SK-N-SH treated with all-trans-retinoic acid at 6 μM for 48 hours (cell line): ENCODE measurements at regions not wholly inside any gene's neighbourhood (a gene's known extent, or its start where the extent isn't known, plus 50 kb on each side); places are given as distances from the start of the nearest gene placed in this dataset.

Experiments used
- ATAC-seq: fragments of 200-7000 bp; cut with Tn5 transposase; 3 replicates; pipeline ENCODE4 v1.9.1; 2020; ENCODE audit warnings: mild to moderate bottlenecking, moderate library complexity
- BACH2 ChIP-seq: fragments of 250-450 bp; sonication (Bioruptor Pico); IDR thresholded peaks from 2 replicates; pipeline ENCODE4 v1.9.0; 2021; ENCODE audit warnings: mild to moderate bottlenecking, borderline replicate concordance
- CREB5 ChIP-seq: fragments of 250-450 bp; sonication (Bioruptor Pico); IDR thresholded peaks from 2 replicates; pipeline ENCODE4 v1.5.1; 2020; ENCODE audit warnings: low read depth, mild to moderate bottlenecking, moderate library complexity
- CSDC2 ChIP-seq: fragments of 250-450 bp; sonication (Bioruptor Pico); IDR thresholded peaks from 2 replicates; pipeline ENCODE4 v1.5.0; 2020; ENCODE audit warnings: mild to moderate bottlenecking, moderate library complexity
- ESRRG ChIP-seq: fragments of 250-450 bp; sonication (Bioruptor Pico); IDR thresholded peaks from 2 replicates; pipeline ENCODE4 v1.6.1; 2021; ENCODE audit warnings: mild to moderate bottlenecking
- GLIS3 ChIP-seq: fragments of 250-450 bp; sonication (Bioruptor Pico); IDR thresholded peaks from 2 replicates; pipeline ENCODE4 v1.5.0; 2020; ENCODE audit warnings: mild to moderate bottlenecking, moderate library complexity
- ISL1 ChIP-seq: fragments of 250-450 bp; sonication (Bioruptor Pico); IDR thresholded peaks from 2 replicates; pipeline ENCODE4 v2.1.2; 2022; ENCODE audit warnings: mild to moderate bottlenecking, moderate library complexity
- OSR1 ChIP-seq: fragments of 250-450 bp; sonication (Bioruptor Pico); IDR thresholded peaks from 2 replicates; pipeline ENCODE4 v1.8.0; 2022; ENCODE audit warnings: moderate library complexity, mild to moderate bottlenecking, inconsistent platforms
- POU6F1 ChIP-seq: fragments of 250-450 bp; sonication (Bioruptor Pico); IDR thresholded peaks from 2 replicates; pipeline ENCODE4 v1.8.0; 2021; ENCODE audit warnings: low read depth, mild to moderate bottlenecking, moderate library complexity, borderline replicate concordance
- PPARA ChIP-seq: fragments of 250-450 bp; sonication (Bioruptor Pico); IDR thresholded peaks from 2 replicates; pipeline ENCODE4 v1.5.0; 2020; ENCODE audit warnings: mild to moderate bottlenecking, borderline replicate concordance
- TCF4 ChIP-seq: fragments of 250-450 bp; sonication (Bioruptor Pico); IDR thresholded peaks from 2 replicates; pipeline ENCODE4 v1.8.0; 2021; ENCODE audit warnings: mild to moderate bottlenecking, moderate library complexity, borderline replicate concordance
- TOX ChIP-seq: fragments of 250-450 bp; sonication (Bioruptor Pico); IDR thresholded peaks from 2 replicates; pipeline ENCODE4 v1.8.0; 2021; ENCODE audit warnings: mild to moderate bottlenecking, moderate library complexity, borderline replicate concordance
- ZC3H10 ChIP-seq: fragments of 250-450 bp; sonication (Bioruptor Pico); IDR thresholded peaks from 2 replicates; pipeline ENCODE4 v1.5.1; 2021; ENCODE audit warnings: mild to moderate bottlenecking, moderate library complexity
- ZFP3 ChIP-seq: fragments of 250-450 bp; sonication (Bioruptor Pico); IDR thresholded peaks from 2 replicates; pipeline ENCODE4 v1.5.0; 2020; ENCODE audit warnings: mild to moderate bottlenecking, moderate library complexity
- ZFP30 ChIP-seq: fragments of 450-650 bp; formaldehyde crosslinking; IDR thresholded peaks from 2 replicates; pipeline ENCODE4 v1.5.0; 2022; ENCODE audit warnings: mild to moderate bottlenecking, moderate library complexity
- ZNF565 ChIP-seq: fragments of 450-650 bp; formaldehyde crosslinking; conservative IDR thresholded peaks from 2 replicates; pipeline ENCODE4 v1.5.0; 2020; ENCODE audit warnings: low read depth, mild to moderate bottlenecking, moderate library complexity
- ZNF70 ChIP-seq: fragments of 450-650 bp; formaldehyde crosslinking; IDR thresholded peaks from 2 replicates; pipeline ENCODE4 v1.5.0; 2020; ENCODE audit warnings: mild to moderate bottlenecking, moderate library complexity
- ZNF8 ChIP-seq: fragments of 450-650 bp; formaldehyde crosslinking; IDR thresholded peaks from 2 replicates; pipeline ENCODE4 v1.5.0; 2020; ENCODE audit warnings: mild to moderate bottlenecking, moderate library complexity
- TF ChIP-seq, protein P1 (sequence below): fragments of 250-450 bp; sonication (Bioruptor Pico); IDR thresholded peaks from 2 replicates; pipeline ENCODE4 v1.8.0; 2020; ENCODE audit warnings: mild to moderate bottlenecking, moderate library complexity, borderline replicate concordance
- TF ChIP-seq, protein P2 (sequence below): fragments of 250-450 bp; sonication (Bioruptor Pico); IDR thresholded peaks from 2 replicates; pipeline ENCODE4 v1.5.1; 2021; ENCODE audit warnings: mild to moderate bottlenecking, moderate library complexity
- TF ChIP-seq, protein P3 (sequence below): fragments of 250-450 bp; sonication (Bioruptor Pico); IDR thresholded peaks from 2 replicates; pipeline ENCODE4 v1.5.0; 2020; ENCODE audit warnings: mild to moderate bottlenecking, moderate library complexity

DNA sequence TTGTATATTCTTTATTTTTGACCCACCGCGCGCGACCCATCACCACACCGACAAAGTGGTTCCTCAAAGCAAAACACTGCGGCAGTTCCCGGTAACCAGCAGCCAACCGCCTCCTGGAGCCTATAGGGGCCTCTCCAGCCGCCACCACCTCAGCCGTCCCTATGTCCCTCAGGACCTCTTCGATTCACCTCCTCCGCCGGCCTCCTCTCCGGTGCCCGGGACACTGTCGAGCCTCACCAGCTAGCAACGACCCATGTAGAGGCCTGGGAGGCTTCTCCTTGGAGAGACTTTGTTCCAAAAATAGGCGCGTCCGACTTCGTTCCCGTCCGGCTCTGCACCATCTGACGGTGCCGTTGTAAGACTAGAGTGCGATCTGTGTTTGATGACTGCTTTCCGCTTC, 158.8 kb downstream of the HGF start:
- no peak for ATAC-seq
- no peak for TF ChIP-seq ZNF70
- no peak for TF ChIP-seq ZC3H10 (CRISPR knock-in tag)
- no peak for TF ChIP-seq CREB5 (CRISPR knock-in tag)
- TF ChIP-seq, protein P1, sequence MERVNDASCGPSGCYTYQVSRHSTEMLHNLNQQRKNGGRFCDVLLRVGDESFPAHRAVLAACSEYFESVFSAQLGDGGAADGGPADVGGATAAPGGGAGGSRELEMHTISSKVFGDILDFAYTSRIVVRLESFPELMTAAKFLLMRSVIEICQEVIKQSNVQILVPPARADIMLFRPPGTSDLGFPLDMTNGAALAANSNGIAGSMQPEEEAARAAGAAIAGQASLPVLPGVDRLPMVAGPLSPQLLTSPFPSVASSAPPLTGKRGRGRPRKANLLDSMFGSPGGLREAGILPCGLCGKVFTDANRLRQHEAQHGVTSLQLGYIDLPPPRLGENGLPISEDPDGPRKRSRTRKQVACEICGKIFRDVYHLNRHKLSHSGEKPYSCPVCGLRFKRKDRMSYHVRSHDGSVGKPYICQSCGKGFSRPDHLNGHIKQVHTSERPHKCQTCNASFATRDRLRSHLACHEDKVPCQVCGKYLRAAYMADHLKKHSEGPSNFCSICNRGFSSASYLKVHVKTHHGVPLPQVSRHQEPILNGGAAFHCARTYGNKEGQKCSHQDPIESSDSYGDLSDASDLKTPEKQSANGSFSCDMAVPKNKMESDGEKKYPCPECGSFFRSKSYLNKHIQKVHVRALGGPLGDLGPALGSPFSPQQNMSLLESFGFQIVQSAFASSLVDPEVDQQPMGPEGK (CRISPR knock-in tag): no peak
- TF ChIP-seq ZNF565 (CRISPR knock-in tag): no peak
- TF ChIP-seq BACH2 (CRISPR knock-in tag): no peak
- no peak for TF ChIP-seq CSDC2
- TF ChIP-seq PPARA: no peak
- TF ChIP-seq TCF4: no peak
- no peak for TF ChIP-seq ESRRG (CRISPR knock-in tag)

- TF ChIP-seq TCF4: no peak
- no peak for TF ChIP-seq OSR1 (CRISPR knock-in tag)
- TF ChIP-seq ZFP30: no peak
- TF ChIP-seq PPARA: no peak
- TF ChIP-seq GLIS3: no peak
- no peak for TF ChIP-seq POU6F1 (CRISPR knock-in tag)
- no peak for TF ChIP-seq TOX (CRISPR knock-in tag)
- no peak for TF ChIP-seq BACH2 (CRISPR knock-in tag)
- TF ChIP-seq ZFP3: no peak
- TF ChIP-seq ZNF565 (CRISPR knock-in tag): no peak
- TF ChIP-seq ZC3H10 (CRISPR knock-in tag): no peak
- TF ChIP-seq CREB5 (CRISPR knock-in tag): no peak
- TF ChIP-seq, protein P2, sequence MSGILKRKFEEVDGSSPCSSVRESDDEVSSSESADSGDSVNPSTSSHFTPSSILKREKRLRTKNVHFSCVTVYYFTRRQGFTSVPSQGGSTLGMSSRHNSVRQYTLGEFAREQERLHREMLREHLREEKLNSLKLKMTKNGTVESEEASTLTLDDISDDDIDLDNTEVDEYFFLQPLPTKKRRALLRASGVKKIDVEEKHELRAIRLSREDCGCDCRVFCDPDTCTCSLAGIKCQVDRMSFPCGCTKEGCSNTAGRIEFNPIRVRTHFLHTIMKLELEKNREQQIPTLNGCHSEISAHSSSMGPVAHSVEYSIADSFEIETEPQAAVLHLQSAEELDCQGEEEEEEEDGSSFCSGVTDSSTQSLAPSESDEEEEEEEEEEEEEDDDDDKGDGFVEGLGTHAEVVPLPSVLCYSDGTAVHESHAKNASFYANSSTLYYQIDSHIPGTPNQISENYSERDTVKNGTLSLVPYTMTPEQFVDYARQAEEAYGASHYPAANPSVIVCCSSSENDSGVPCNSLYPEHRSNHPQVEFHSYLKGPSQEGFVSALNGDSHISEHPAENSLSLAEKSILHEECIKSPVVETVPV (CRISPR knock-in tag): no peak
- TF ChIP-seq, protein P3, sequence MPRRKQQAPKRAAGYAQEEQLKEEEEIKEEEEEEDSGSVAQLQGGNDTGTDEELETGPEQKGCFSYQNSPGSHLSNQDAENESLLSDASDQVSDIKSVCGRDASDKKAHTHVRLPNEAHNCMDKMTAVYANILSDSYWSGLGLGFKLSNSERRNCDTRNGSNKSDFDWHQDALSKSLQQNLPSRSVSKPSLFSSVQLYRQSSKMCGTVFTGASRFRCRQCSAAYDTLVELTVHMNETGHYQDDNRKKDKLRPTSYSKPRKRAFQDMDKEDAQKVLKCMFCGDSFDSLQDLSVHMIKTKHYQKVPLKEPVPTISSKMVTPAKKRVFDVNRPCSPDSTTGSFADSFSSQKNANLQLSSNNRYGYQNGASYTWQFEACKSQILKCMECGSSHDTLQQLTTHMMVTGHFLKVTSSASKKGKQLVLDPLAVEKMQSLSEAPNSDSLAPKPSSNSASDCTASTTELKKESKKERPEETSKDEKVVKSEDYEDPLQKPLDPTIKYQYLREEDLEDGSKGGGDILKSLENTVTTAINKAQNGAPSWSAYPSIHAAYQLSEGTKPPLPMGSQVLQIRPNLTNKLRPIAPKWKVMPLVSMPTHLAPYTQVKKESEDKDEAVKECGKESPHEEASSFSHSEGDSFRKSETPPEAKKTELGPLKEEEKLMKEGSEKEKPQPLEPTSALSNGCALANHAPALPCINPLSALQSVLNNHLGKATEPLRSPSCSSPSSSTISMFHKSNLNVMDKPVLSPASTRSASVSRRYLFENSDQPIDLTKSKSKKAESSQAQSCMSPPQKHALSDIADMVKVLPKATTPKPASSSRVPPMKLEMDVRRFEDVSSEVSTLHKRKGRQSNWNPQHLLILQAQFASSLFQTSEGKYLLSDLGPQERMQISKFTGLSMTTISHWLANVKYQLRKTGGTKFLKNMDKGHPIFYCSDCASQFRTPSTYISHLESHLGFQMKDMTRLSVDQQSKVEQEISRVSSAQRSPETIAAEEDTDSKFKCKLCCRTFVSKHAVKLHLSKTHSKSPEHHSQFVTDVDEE (CRISPR knock-in tag): no peak
- no peak for TF ChIP-seq ZNF8
- TF ChIP-seq ESRRG (CRISPR knock-in tag): no peak
- no peak for TF ChIP-seq CSDC2
- no peak for ATAC-seq
Observed at GRCh38 chr7:81608748-81609382, 161.0 kb downstream of the HGF start.

GRCh38 chr7:81607987-81608386, 161.9 kb downstream of the HGF start:
- no peak; the same call in 2 of the 3 replicates for ATAC-seq
- TF ChIP-seq CSDC2: no peak
- peak; percentile 54; the same call in 1 of the 2 replicates for TF ChIP-seq ZC3H10 (CRISPR knock-in tag)
- TF ChIP-seq ISL1: 0 out of 2 replicates have a peak, but pooled peaks have one; percentile 38
